Upper lobe of left lung (tissue), 4 donors: ENCODE measurements at regions not wholly inside any gene's neighbourhood (a gene's known extent, or its start where the extent isn't known, plus 50 kb on each side); places are given as distances from the start of the nearest gene placed in this dataset.

Experiments
- EP300 ChIP-seq, 4 donors: sonication (generic); formaldehyde crosslinking; IDR thresholded peaks; one replicate each; pipeline ENCODE4 v1.5.1; 2017; ENCODE audit warnings: antibody characterized with exemption in 4 of 4, control low read depth in 2 of 4
- POLR2AphosphoS5 ChIP-seq, 2 donors: sonication (generic); formaldehyde crosslinking; IDR thresholded peaks; one replicate each; pipeline ENCODE4 v1.5.1; 2017; ENCODE audit warnings: antibody characterized with exemption in 2 of 2
- TF ChIP-seq, protein P1 (sequence below), 6 experiments: fragments of 450-650 bp in 4 of 6; fragments of 200-600 bp in 2 of 6; sonication (generic) in 2 of 6; IDR thresholded peaks; one replicate each; pipeline ENCODE4 v1.5.1; 2016 to 2019; ENCODE audit warnings: antibody characterized with exemption in 6 of 6

DNA sequence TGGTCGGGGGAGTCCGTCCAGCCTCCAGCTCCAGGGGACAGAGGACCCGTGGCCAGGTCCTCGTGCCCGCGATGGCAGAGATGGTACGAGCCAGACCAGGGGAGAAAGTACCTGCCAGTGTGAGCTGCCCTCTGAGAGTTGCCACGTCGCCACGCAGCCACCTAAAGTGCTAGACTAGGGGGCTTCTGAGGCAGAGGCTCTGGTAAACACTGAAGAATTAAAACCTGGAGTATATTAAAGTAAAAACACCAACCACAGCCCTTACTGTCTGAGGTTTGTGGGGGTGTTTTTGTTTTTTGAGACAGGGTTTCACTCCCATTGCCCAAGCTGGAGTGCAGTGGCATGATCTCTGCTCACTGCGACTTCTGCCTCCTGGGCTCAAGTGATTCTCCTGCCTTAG lies 60.1 kb upstream of the SORCS2 start:
- TF ChIP-seq, protein P1, sequence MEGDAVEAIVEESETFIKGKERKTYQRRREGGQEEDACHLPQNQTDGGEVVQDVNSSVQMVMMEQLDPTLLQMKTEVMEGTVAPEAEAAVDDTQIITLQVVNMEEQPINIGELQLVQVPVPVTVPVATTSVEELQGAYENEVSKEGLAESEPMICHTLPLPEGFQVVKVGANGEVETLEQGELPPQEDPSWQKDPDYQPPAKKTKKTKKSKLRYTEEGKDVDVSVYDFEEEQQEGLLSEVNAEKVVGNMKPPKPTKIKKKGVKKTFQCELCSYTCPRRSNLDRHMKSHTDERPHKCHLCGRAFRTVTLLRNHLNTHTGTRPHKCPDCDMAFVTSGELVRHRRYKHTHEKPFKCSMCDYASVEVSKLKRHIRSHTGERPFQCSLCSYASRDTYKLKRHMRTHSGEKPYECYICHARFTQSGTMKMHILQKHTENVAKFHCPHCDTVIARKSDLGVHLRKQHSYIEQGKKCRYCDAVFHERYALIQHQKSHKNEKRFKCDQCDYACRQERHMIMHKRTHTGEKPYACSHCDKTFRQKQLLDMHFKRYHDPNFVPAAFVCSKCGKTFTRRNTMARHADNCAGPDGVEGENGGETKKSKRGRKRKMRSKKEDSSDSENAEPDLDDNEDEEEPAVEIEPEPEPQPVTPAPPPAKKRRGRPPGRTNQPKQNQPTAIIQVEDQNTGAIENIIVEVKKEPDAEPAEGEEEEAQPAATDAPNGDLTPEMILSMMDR (IDR thresholded peaks at IDR 0.05): no peak
- no peak for TF ChIP-seq EP300 (IDR thresholded peaks at IDR 0.05)
- TF ChIP-seq POLR2AphosphoS5 (IDR thresholded peaks at IDR 0.05): no peak
